Adrenal gland (tissue), 9 donors: ENCODE measurements at regions not wholly inside any gene's neighbourhood (a gene's known extent, or its start where the extent isn't known, plus 50 kb on each side); places are given as distances from the start of the nearest gene placed in this dataset.
A peak's percentile ranks its signal among the peaks of the same experiment; 100 is the strongest.

ENCODE experiments used
- DNase-seq, 7 donors: peaks; one replicate each; pipeline ENCODE4 v3.0.0-alpha.2; 2019 to 2020
- H3K27ac ChIP-seq, 5 donors: fragments of 200-600 bp; sonication (generic) in 4 of 5; 1 replicate in 3 of 5; 2 replicates in 2 of 5; pipeline versions ENCODE4 v1.5.1 to v1.8.0; 2016 to 2020; ENCODE audit warnings: mild to moderate bottlenecking in 1 of 5
- H3K27me3 ChIP-seq: fragments of 200-600 bp; 2 replicates; pipeline ENCODE4 v1.8.0; 2021
- H3K36me3 ChIP-seq, 2 donors: fragments of 200-600 bp; replicated peaks in 1 of 2; 1 replicate in 1 of 2; 2 replicates in 1 of 2; pipeline versions ENCODE4 v1.5.1 to v1.8.0; 2018 to 2022
- H3K4me1 ChIP-seq, 2 donors: fragments of 200-600 bp; replicated peaks in 1 of 2; 1 replicate in 1 of 2; 2 replicates in 1 of 2; pipeline versions ENCODE4 v1.5.1 to v1.8.0; 2018 to 2021
- H3K4me3 ChIP-seq, 4 donors: fragments of 200-600 bp; sonication (generic) in 3 of 4; one replicate each; pipeline ENCODE4 v1.5.1; 2016 to 2018
- H3K9me3 ChIP-seq, 3 donors: fragments of 200-600 bp; sonication (generic) in 1 of 3; replicated peaks in 1 of 3; 1 replicate in 2 of 3; 2 replicates in 1 of 3; pipeline versions ENCODE4 v1.5.1 to v1.8.0; 2016 to 2021
- POLR2A ChIP-seq, 2 donors: fragments of 450-650 bp; IDR thresholded peaks; one replicate each; pipeline ENCODE4 v1.6.1; 2017; ENCODE audit warnings: antibody characterized with exemption in 2 of 2, mild to moderate bottlenecking in 2 of 2, moderate library complexity in 1 of 2
- WGBS, 4 donors: extraction: QIAGEN DNeasy Blood & Tissue Kit in 2 of 4; methylation state at CpG; one replicate each; pipeline versions ENCODE4 v1.1.5 to v1.1.7; 2013 to 2017; 5-methylcytosine and 5-hydroxymethylcytosine counted together
- intact Hi-C, 2 donors: fragments of 100-400 bp; cut with DNase I; formaldehyde crosslinking; loops; one replicate each; pipeline versions ENCODE4 v1.14.1 to v1.15.0; 2022 to 2023
- TF ChIP-seq, protein P1 (sequence below), 6 experiments: fragments of 450-650 bp in 4 of 6; fragments of 200-600 bp in 2 of 6; sonication (generic) in 1 of 6; IDR thresholded peaks; 1 replicate in 5 of 6; 2 replicates in 1 of 6; pipeline versions ENCODE4 v1.5.1 to v1.8.0; 2016 to 2021; ENCODE audit warnings: antibody characterized with exemption in 6 of 6, mild to moderate bottlenecking in 2 of 6, moderate library complexity in 1 of 6
- donor health status: healthy with polysubstance abuse.
- donor health status: Bipolar disorder and iron deficiency.
- donor health status: DM: yes; HTN: yes; CAD: no.
- donor health status: DM: no; HTN: no; CAD: no.
- donor health status: DM: no; HTN: no; CAD: no.

GRCh38 chr20:52775786-52776185 is 196.4 kb upstream of the TSHZ2 start:
- DNase-seq = no peak
- WGBS, 4 donors = 92 to 97% (median 95%) methylated on average over 2 of the region's 2 CpGs
- intact Hi-C loops = no loop called here
- TF ChIP-seq, protein P1, sequence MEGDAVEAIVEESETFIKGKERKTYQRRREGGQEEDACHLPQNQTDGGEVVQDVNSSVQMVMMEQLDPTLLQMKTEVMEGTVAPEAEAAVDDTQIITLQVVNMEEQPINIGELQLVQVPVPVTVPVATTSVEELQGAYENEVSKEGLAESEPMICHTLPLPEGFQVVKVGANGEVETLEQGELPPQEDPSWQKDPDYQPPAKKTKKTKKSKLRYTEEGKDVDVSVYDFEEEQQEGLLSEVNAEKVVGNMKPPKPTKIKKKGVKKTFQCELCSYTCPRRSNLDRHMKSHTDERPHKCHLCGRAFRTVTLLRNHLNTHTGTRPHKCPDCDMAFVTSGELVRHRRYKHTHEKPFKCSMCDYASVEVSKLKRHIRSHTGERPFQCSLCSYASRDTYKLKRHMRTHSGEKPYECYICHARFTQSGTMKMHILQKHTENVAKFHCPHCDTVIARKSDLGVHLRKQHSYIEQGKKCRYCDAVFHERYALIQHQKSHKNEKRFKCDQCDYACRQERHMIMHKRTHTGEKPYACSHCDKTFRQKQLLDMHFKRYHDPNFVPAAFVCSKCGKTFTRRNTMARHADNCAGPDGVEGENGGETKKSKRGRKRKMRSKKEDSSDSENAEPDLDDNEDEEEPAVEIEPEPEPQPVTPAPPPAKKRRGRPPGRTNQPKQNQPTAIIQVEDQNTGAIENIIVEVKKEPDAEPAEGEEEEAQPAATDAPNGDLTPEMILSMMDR (IDR thresholded peaks at IDR 0.05) = no peak
- no peak for TF ChIP-seq POLR2A (IDR thresholded peaks at IDR 0.05)
- no peaks in the 10 kb centered on the region for H3K27me3 ChIP-seq
- no peaks in the 10 kb centered on the region for H3K9me3 ChIP-seq
- no peak overlapping the region for H3K4me3 ChIP-seq
- H3K27ac ChIP-seq = no peak overlapping the region
- H3K4me1 ChIP-seq = no peaks in the 10 kb centered on the region
- H3K36me3 ChIP-seq = no peaks in the 10 kb centered on the region

GRCh38 chr20:52768694-52769093 is 203.5 kb upstream of the TSHZ2 start:
- Histone ChIP-seq H3K4me1 (peaks cover 0 to 12% of the 10 kb centered on the region in 2 donors), H3K27ac (no peak overlapping the region), H3K9me3 (no peaks in the 10 kb centered on the region), H3K36me3 (no peaks in the 10 kb centered on the region), H3K27me3 (no peaks in the 10 kb centered on the region), H3K4me3 (no peak overlapping the region)
- intact Hi-C loops = no loop called here
- TF ChIP-seq, protein P1 (IDR thresholded peaks at IDR 0.05) = no peak
- TF ChIP-seq POLR2A (IDR thresholded peaks at IDR 0.05) = no peak
- WGBS, 4 donors = 15 to 26% (median 21%) methylated on average over 6 of the region's 6 CpGs
- DNase-seq = peak in 1 of 7 donors; percentile 21

GRCh38 chr20:52766645-52767435 is 205.3 kb upstream of the TSHZ2 start:
- no peak for DNase-seq
- Histone ChIP-seq H3K9me3 (no peaks in the 10 kb centered on the region), H3K27me3 (no peaks in the 10 kb centered on the region), H3K36me3 (no peaks in the 10 kb centered on the region), H3K4me1 (peaks cover 7 to 18% of the 10 kb centered on the region in 2 donors), H3K27ac (no peak overlapping the region), H3K4me3 (no peak overlapping the region)
- no peak for TF ChIP-seq POLR2A (IDR thresholded peaks at IDR 0.05)
- TF ChIP-seq, protein P1 (IDR thresholded peaks at IDR 0.05) = no peak
- WGBS, 4 donors = 70 to 80% (median 75%) methylated on average over 7 of the region's 7 CpGs
- intact Hi-C loops = no loop called here

- no peak overlapping the region for H3K27ac ChIP-seq
- no peaks in the 10 kb centered on the region for H3K9me3 ChIP-seq
- no peaks in the 10 kb centered on the region for H3K27me3 ChIP-seq
- 88 to 93% (median 90%) methylated on average over 9 of the region's 9 CpGs for WGBS, 4 donors
- no peak overlapping the region for H3K4me3 ChIP-seq
- H3K36me3 ChIP-seq = no peaks in the 10 kb centered on the region
- TF ChIP-seq, protein P1 (IDR thresholded peaks at IDR 0.05) = no peak
- no peak for TF ChIP-seq POLR2A (IDR thresholded peaks at IDR 0.05)
- peaks cover 12 to 16% of the 10 kb centered on the region in 2 donors for H3K4me1 ChIP-seq
- no peak for DNase-seq
- intact Hi-C loops = no loop called here
Measured at GRCh38 chr20:52763321-52763853, 208.8 kb upstream of the TSHZ2 start.
